ENCODE measurements at regions not wholly inside any gene's neighbourhood (a gene's known extent, or its start where the extent isn't known, plus 50 kb on each side); places are given as distances from the start of the nearest gene placed in this dataset.

- Histone ChIP-seq H3K36me3 (replicated peaks; ENCODE audit: control insufficient read depth, insufficient read depth, low read length) (no peaks in the 10 kb centered on the region), H3K4me3 (ENCODE audit: insufficient read depth, low read depth, low read length) (no peak overlapping the region)
- DNase-seq = no peak
Measured at GRCh38 chr6:92181347-92181746, 1238.0 kb downstream of the EPHA7 start.

GRCh38 chr6:92180090-92180489 lies 1239.3 kb downstream of the EPHA7 start:
- Histone ChIP-seq H3K36me3 (replicated peaks; ENCODE audit: control insufficient read depth, insufficient read depth, low read length) (no peaks in the 10 kb centered on the region), H3K27me3 (ENCODE audit: control insufficient read depth, insufficient read depth, low read length) (no peaks in the 10 kb centered on the region), H3K4me3 (ENCODE audit: insufficient read depth, low read depth, low read length) (no peak overlapping the region)
- DNase-seq = no peak

More at GRCh38 chr6:92181347-92181746, 1238.0 kb downstream of the EPHA7 start:
- no peaks in the 10 kb centered on the region for H3K27me3 ChIP-seq (ENCODE audit: control insufficient read depth, insufficient read depth, low read length)

- H3K4me3 ChIP-seq (ENCODE audit: insufficient read depth, low read depth, low read length) = no peak overlapping the region
- DNase-seq = no peak
- no peaks in the 10 kb centered on the region for H3K36me3 ChIP-seq (replicated peaks; ENCODE audit: control insufficient read depth, insufficient read depth, low read length)
- no peaks in the 10 kb centered on the region for H3K27me3 ChIP-seq (ENCODE audit: control insufficient read depth, insufficient read depth, low read length)
Measured at GRCh38 chr6:92176666-92177065, 1242.7 kb downstream of the EPHA7 start.

GRCh38 chr6:92174398-92175073 lies 1244.8 kb downstream of the EPHA7 start:
- no peak for DNase-seq
- Histone ChIP-seq H3K27me3 (ENCODE audit: control insufficient read depth, insufficient read depth, low read length) (no peaks in the 10 kb centered on the region), H3K36me3 (replicated peaks; ENCODE audit: control insufficient read depth, insufficient read depth, low read length) (no peaks in the 10 kb centered on the region), H3K4me3 (ENCODE audit: insufficient read depth, low read depth, low read length) (no peak overlapping the region)

GRCh38 chr6:92169506-92169905 lies 1249.9 kb downstream of the EPHA7 start:
- H3K36me3 ChIP-seq (replicated peaks; ENCODE audit: control insufficient read depth, insufficient read depth, low read length) = no peaks in the 10 kb centered on the region
- DNase-seq = no peak
- H3K27me3 ChIP-seq (ENCODE audit: control insufficient read depth, insufficient read depth, low read length) = no peaks in the 10 kb centered on the region
- no peak overlapping the region for H3K4me3 ChIP-seq (ENCODE audit: insufficient read depth, low read depth, low read length)

- no peak for DNase-seq
- Histone ChIP-seq H3K27me3 (ENCODE audit: control insufficient read depth, insufficient read depth, low read length) (no peaks in the 10 kb centered on the region), H3K4me3 (ENCODE audit: insufficient read depth, low read depth, low read length) (no peak overlapping the region), H3K36me3 (replicated peaks; ENCODE audit: control insufficient read depth, insufficient read depth, low read length) (no peaks in the 10 kb centered on the region)
Measured at GRCh38 chr6:92166666-92167065, 1252.7 kb downstream of the EPHA7 start.

GRCh38 chr6:92161953-92162352 lies 1257.4 kb downstream of the EPHA7 start:
- Histone ChIP-seq H3K36me3 (replicated peaks; ENCODE audit: control insufficient read depth, insufficient read depth, low read length) (no peaks in the 10 kb centered on the region), H3K4me3 (ENCODE audit: insufficient read depth, low read depth, low read length) (no peak overlapping the region), H3K27me3 (ENCODE audit: control insufficient read depth, insufficient read depth, low read length) (no peaks in the 10 kb centered on the region)
- no peak for DNase-seq

- no peak for DNase-seq
- H3K4me3 ChIP-seq (ENCODE audit: insufficient read depth, low read depth, low read length) = no peak overlapping the region
Measured at GRCh38 chr6:92160226-92160625, 1259.1 kb downstream of the EPHA7 start.

GRCh38 chr6:92159046-92159445 lies 1260.3 kb downstream of the EPHA7 start:
- no peak for DNase-seq
- Histone ChIP-seq H3K4me3 (ENCODE audit: insufficient read depth, low read depth, low read length) (no peak overlapping the region), H3K27me3 (ENCODE audit: control insufficient read depth, insufficient read depth, low read length) (no peaks in the 10 kb centered on the region), H3K36me3 (replicated peaks; ENCODE audit: control insufficient read depth, insufficient read depth, low read length) (no peaks in the 10 kb centered on the region)

More at GRCh38 chr6:92160226-92160625, 1259.1 kb downstream of the EPHA7 start:
- H3K27me3 ChIP-seq (ENCODE audit: control insufficient read depth, insufficient read depth, low read length) = no peaks in the 10 kb centered on the region
- no peaks in the 10 kb centered on the region for H3K36me3 ChIP-seq (replicated peaks; ENCODE audit: control insufficient read depth, insufficient read depth, low read length)

GRCh38 chr6:92150553-92150952 lies 1268.8 kb downstream of the EPHA7 start:
- Histone ChIP-seq H3K36me3 (replicated peaks; ENCODE audit: control insufficient read depth, insufficient read depth, low read length) (no peaks in the 10 kb centered on the region), H3K27me3 (ENCODE audit: control insufficient read depth, insufficient read depth, low read length) (no peaks in the 10 kb centered on the region), H3K4me3 (ENCODE audit: insufficient read depth, low read depth, low read length) (no peak overlapping the region)
- DNase-seq = no peak

GRCh38 chr6:92147246-92147645 lies 1272.1 kb downstream of the EPHA7 start:
- H3K36me3 ChIP-seq (replicated peaks; ENCODE audit: control insufficient read depth, insufficient read depth, low read length) = no peaks in the 10 kb centered on the region
- H3K4me3 ChIP-seq (ENCODE audit: insufficient read depth, low read depth, low read length) = no peak overlapping the region
- no peak for DNase-seq
- no peaks in the 10 kb centered on the region for H3K27me3 ChIP-seq (ENCODE audit: control insufficient read depth, insufficient read depth, low read length)

- no peaks in the 10 kb centered on the region for H3K27me3 ChIP-seq (ENCODE audit: control insufficient read depth, insufficient read depth, low read length)
- DNase-seq = no peak
- H3K4me3 ChIP-seq (ENCODE audit: insufficient read depth, low read depth, low read length) = no peak overlapping the region
- H3K36me3 ChIP-seq (replicated peaks; ENCODE audit: control insufficient read depth, insufficient read depth, low read length) = no peaks in the 10 kb centered on the region
Measured at GRCh38 chr6:92139601-92140000, 1279.8 kb downstream of the EPHA7 start.

GRCh38 chr6:92132957-92133356 lies 1286.4 kb downstream of the EPHA7 start:
- no peak for DNase-seq
- Histone ChIP-seq H3K4me3 (ENCODE audit: insufficient read depth, low read depth, low read length) (no peak overlapping the region), H3K36me3 (replicated peaks; ENCODE audit: control insufficient read depth, insufficient read depth, low read length) (no peaks in the 10 kb centered on the region), H3K27me3 (ENCODE audit: control insufficient read depth, insufficient read depth, low read length) (no peaks in the 10 kb centered on the region)

GRCh38 chr6:92132457-92132856 lies 1286.9 kb downstream of the EPHA7 start:
- DNase-seq = no peak
- H3K27me3 ChIP-seq (ENCODE audit: control insufficient read depth, insufficient read depth, low read length) = no peaks in the 10 kb centered on the region
- H3K36me3 ChIP-seq (replicated peaks; ENCODE audit: control insufficient read depth, insufficient read depth, low read length) = no peaks in the 10 kb centered on the region
- H3K4me3 ChIP-seq (ENCODE audit: insufficient read depth, low read depth, low read length) = no peak overlapping the region

- no peak overlapping the region for H3K4me3 ChIP-seq (ENCODE audit: insufficient read depth, low read depth, low read length)
- no peaks in the 10 kb centered on the region for H3K27me3 ChIP-seq (ENCODE audit: control insufficient read depth, insufficient read depth, low read length)
- no peak for DNase-seq
- H3K36me3 ChIP-seq (replicated peaks; ENCODE audit: control insufficient read depth, insufficient read depth, low read length) = no peaks in the 10 kb centered on the region
Measured at GRCh38 chr6:92130944-92131343, 1288.4 kb downstream of the EPHA7 start.

- H3K36me3 ChIP-seq (replicated peaks; ENCODE audit: control insufficient read depth, insufficient read depth, low read length) = no peaks in the 10 kb centered on the region
- no peaks in the 10 kb centered on the region for H3K27me3 ChIP-seq (ENCODE audit: control insufficient read depth, insufficient read depth, low read length)
- no peak for DNase-seq
- no peak overlapping the region for H3K4me3 ChIP-seq (ENCODE audit: insufficient read depth, low read depth, low read length)
Measured at GRCh38 chr6:92126983-92127382, 1292.4 kb downstream of the EPHA7 start.
